ENCODE measurements at regions not wholly inside any gene's neighbourhood (a gene's known extent, or its start where the extent isn't known, plus 50 kb on each side); places are given as distances from the start of the nearest gene placed in this dataset.
"Not testable (repeated sequence)": the region's sequence is repeated elsewhere in the genome, so short reads cannot be mapped to it uniquely, and the experiment has no call there.

- Mint-ChIP-seq H3K4me1 (ENCODE audit: unreplicated experiment) (no peaks in the 10 kb centered on the region), H3K9me3 (ENCODE audit: unreplicated experiment) (peaks cover 17% of the 10 kb centered on the region), H3K4me3 (ENCODE audit: unreplicated experiment) (no peak overlapping the region), H3K27me3 (ENCODE audit: unreplicated experiment) (no peaks in the 10 kb centered on the region), H3K36me3 (ENCODE audit: unreplicated experiment) (no peaks in the 10 kb centered on the region), H3K27ac (ENCODE audit: unreplicated experiment) (no peak overlapping the region)
- no peak for DNase-seq (ENCODE audit: extremely low spot score, unreplicated experiment)
- no peak for TF ChIP-seq CTCF (IDR thresholded peaks at IDR 0.05)
Measured at GRCh38 chr1:173257805-173258204, 50.7 kb upstream of the TNFSF4 start.

GRCh38 chr1:173258479-173259264, 51.5 kb upstream of the TNFSF4 start:
- Mint-ChIP-seq H3K9me3 (ENCODE audit: unreplicated experiment) (peaks cover 17% of the 10 kb centered on the region), H3K27me3 (ENCODE audit: unreplicated experiment) (no peaks in the 10 kb centered on the region), H3K27ac (ENCODE audit: unreplicated experiment) (no peak overlapping the region), H3K36me3 (ENCODE audit: unreplicated experiment) (no peaks in the 10 kb centered on the region), H3K4me1 (ENCODE audit: unreplicated experiment) (no peaks in the 10 kb centered on the region), H3K4me3 (ENCODE audit: unreplicated experiment) (no peak overlapping the region)
- DNase-seq (ENCODE audit: extremely low spot score, unreplicated experiment), result no peak
- TF ChIP-seq CTCF (IDR thresholded peaks at IDR 0.05), result no peak

GRCh38 chr1:173260329-173260728, 53.2 kb upstream of the TNFSF4 start:
- not testable (repeated sequence) for H3K4me3 Mint-ChIP-seq (ENCODE audit: unreplicated experiment); DNase-seq (ENCODE audit: extremely low spot score, unreplicated experiment); H3K4me1 Mint-ChIP-seq (ENCODE audit: unreplicated experiment); H3K36me3 Mint-ChIP-seq (ENCODE audit: unreplicated experiment); H3K27ac Mint-ChIP-seq (ENCODE audit: unreplicated experiment); H3K27me3 Mint-ChIP-seq (ENCODE audit: unreplicated experiment)
- H3K9me3 Mint-ChIP-seq (ENCODE audit: unreplicated experiment), result peaks cover 17% of the 10 kb centered on the region

- no peaks in the 10 kb centered on the region for H3K27me3 Mint-ChIP-seq (ENCODE audit: unreplicated experiment)
- H3K27ac Mint-ChIP-seq (ENCODE audit: unreplicated experiment), result no peak overlapping the region
- H3K4me3 Mint-ChIP-seq (ENCODE audit: unreplicated experiment), result no peak overlapping the region
- no peaks in the 10 kb centered on the region for H3K9me3 Mint-ChIP-seq (ENCODE audit: unreplicated experiment)
- no peaks in the 10 kb centered on the region for H3K36me3 Mint-ChIP-seq (ENCODE audit: unreplicated experiment)
- no peak for TF ChIP-seq CTCF (IDR thresholded peaks at IDR 0.05)
- DNase-seq (ENCODE audit: extremely low spot score, unreplicated experiment), result no peak
- peaks cover 5% of the 10 kb centered on the region for H3K4me1 Mint-ChIP-seq (ENCODE audit: unreplicated experiment)
Measured at GRCh38 chr1:173266841-173267240, 59.7 kb upstream of the TNFSF4 start.

- DNase-seq (ENCODE audit: extremely low spot score, unreplicated experiment), result no peak
- Mint-ChIP-seq H3K27me3 (ENCODE audit: unreplicated experiment) (no peaks in the 10 kb centered on the region), H3K4me1 (ENCODE audit: unreplicated experiment) (peaks cover 5% of the 10 kb centered on the region)
Measured at GRCh38 chr1:173267453-173267945, 60.4 kb upstream of the TNFSF4 start.

More at GRCh38 chr1:173267453-173267945, 60.4 kb upstream of the TNFSF4 start:
- Mint-ChIP-seq H3K27ac (ENCODE audit: unreplicated experiment) (no peak overlapping the region), H3K9me3 (ENCODE audit: unreplicated experiment) (no peaks in the 10 kb centered on the region), H3K4me3 (ENCODE audit: unreplicated experiment) (no peak overlapping the region), H3K36me3 (ENCODE audit: unreplicated experiment) (no peaks in the 10 kb centered on the region)
- no peak for TF ChIP-seq CTCF (IDR thresholded peaks at IDR 0.05)
